CD14-positive monocyte (primary cell): ENCODE measurements at regions not wholly inside any gene's neighbourhood (a gene's known extent, or its start where the extent isn't known, plus 50 kb on each side); places are given as distances from the start of the nearest gene placed in this dataset.

Experiments
- DNase-seq, 3 donors: peaks; one replicate each; pipeline ENCODE4 v3.0.0-alpha.2; 2011 to 2022
- H2AFZ ChIP-seq: 2 replicates; pipeline ENCODE4 v1.6.0; 2012; ENCODE audit warnings: mild to moderate bottlenecking, low read depth, low read length, inconsistent platforms; ENCODE audit not compliant: insufficient read depth, poor library complexity, severe bottlenecking
- H3K27ac ChIP-seq, 2 donors: 1 replicate in 1 of 2; 2 replicates in 1 of 2; pipeline ENCODE4 v1.5.1; 2012 to 2013; ENCODE audit warnings: low read length in 2 of 2, control low read depth in 1 of 2, inconsistent platforms in 1 of 2, low read depth in 1 of 2, mild to moderate bottlenecking in 1 of 2
- H3K27me3 ChIP-seq, 2 donors: one replicate each; pipeline versions ENCODE4 v1.6.0 to v1.6.1; 2011 to 2013; ENCODE audit warnings: low read length in 2 of 2; ENCODE audit not compliant: control insufficient read depth in 2 of 2, insufficient read depth in 2 of 2
- H3K36me3 ChIP-seq, 2 donors: replicated peaks in 1 of 2; 1 replicate in 1 of 2; 2 replicates in 1 of 2; pipeline versions ENCODE4 v1.5.1 to v1.6.1; 2012 to 2013; ENCODE audit warnings: low read length in 2 of 2, control low read depth in 1 of 2, inconsistent platforms in 1 of 2, mild to moderate bottlenecking in 1 of 2; ENCODE audit not compliant: insufficient read depth in 2 of 2, control insufficient read depth in 1 of 2
- H3K4me1 ChIP-seq, 2 donors: 1 replicate in 1 of 2; 2 replicates in 1 of 2; pipeline versions ENCODE4 v1.5.1 to v1.6.1; 2012 to 2013; ENCODE audit warnings: low read length in 2 of 2, control low read depth in 1 of 2, inconsistent platforms in 1 of 2, mild to moderate bottlenecking in 1 of 2, moderate library complexity in 1 of 2; ENCODE audit not compliant: insufficient read depth in 2 of 2, control insufficient read depth in 1 of 2
- H3K4me2 ChIP-seq: replicated peaks from 2 replicates; pipeline ENCODE3; 2012; ENCODE audit warnings: low read length, moderate library complexity, mild to moderate bottlenecking; ENCODE audit not compliant: poor library complexity, severe bottlenecking; ENCODE audit errors: extremely low read depth
- H3K4me3 ChIP-seq, 3 experiments: fragments of 200-600 bp in 1 of 3; sonication (generic) in 1 of 3; replicated peaks in 1 of 3; 1 replicate in 2 of 3; 2 replicates in 1 of 3; pipeline ENCODE4 v1.5.1; 2011 to 2013; ENCODE audit warnings: low read length in 3 of 3, mild to moderate bottlenecking in 3 of 3, control low read depth in 2 of 3, low read depth in 2 of 3, inconsistent platforms in 1 of 3, moderate library complexity in 1 of 3
- H3K79me2 ChIP-seq: 2 replicates; pipeline ENCODE4 v1.6.0; 2012; ENCODE audit warnings: mild to moderate bottlenecking, control low read depth, inconsistent platforms, low read length, moderate library complexity; ENCODE audit not compliant: insufficient read depth
- H3K9ac ChIP-seq: 2 replicates; pipeline ENCODE4 v1.6.0; 2017; ENCODE audit warnings: low read length, mild to moderate bottlenecking; ENCODE audit not compliant: insufficient read depth, poor library complexity, severe bottlenecking
- H3K9me3 ChIP-seq, 2 donors: replicated peaks in 1 of 2; 1 replicate in 1 of 2; 2 replicates in 1 of 2; pipeline versions ENCODE4 v1.5.1 to v1.6.1; 2012 to 2013; ENCODE audit warnings: low read length in 2 of 2, control low read depth in 1 of 2; ENCODE audit not compliant: control insufficient read depth in 1 of 2, insufficient read depth in 1 of 2
- H4K20me1 ChIP-seq: 2 replicates; pipeline ENCODE4 v1.6.0; 2012; ENCODE audit warnings: mild to moderate bottlenecking, low read length, control low read depth, moderate library complexity; ENCODE audit not compliant: insufficient read depth
- H3K27ac Mint-ChIP-seq, 7 donors: one replicate each; pipeline ENCODE4 v1.8.0; 2020; ENCODE audit warnings: mild to moderate bottlenecking in 7 of 7, mixed read lengths in 7 of 7, moderate library complexity in 6 of 7, inconsistent platforms in 2 of 7
- H3K27me3 Mint-ChIP-seq, 3 donors: one replicate each; pipeline ENCODE4 v1.8.0; 2021 to 2022; ENCODE audit warnings: low read depth in 3 of 3, mild to moderate bottlenecking in 3 of 3, mixed read lengths in 3 of 3, moderate library complexity in 3 of 3, inconsistent platforms in 1 of 3
- H3K36me3 Mint-ChIP-seq, 2 donors: one replicate each; pipeline ENCODE4 v1.8.0; 2020; ENCODE audit warnings: mixed read lengths in 2 of 2, inconsistent platforms in 1 of 2, mild to moderate bottlenecking in 1 of 2
- H3K4me1 Mint-ChIP-seq: one replicate; pipeline ENCODE4 v1.8.0; 2020; ENCODE audit warnings: mild to moderate bottlenecking, mixed read lengths
- H3K4me3 Mint-ChIP-seq, 2 donors: one replicate each; pipeline ENCODE4 v1.8.0; 2020; ENCODE audit warnings: mild to moderate bottlenecking in 2 of 2, mixed read lengths in 2 of 2, moderate library complexity in 1 of 2
- H3K9me3 Mint-ChIP-seq, 7 donors: one replicate each; pipeline ENCODE4 v1.8.0; 2020 to 2022; ENCODE audit warnings: mixed read lengths in 7 of 7, mild to moderate bottlenecking in 6 of 7, moderate library complexity in 6 of 7, inconsistent platforms in 2 of 7
- CTCF ChIP-seq: fragments of 200-600 bp; IDR thresholded peaks from one replicate; pipeline ENCODE4 v1.8.0; 2022; ENCODE audit warnings: antibody characterized with exemption, mild to moderate bottlenecking
- WGBS: methylation state at CpG from one replicate; pipeline ENCODE4 v1.1.5; 2013; ENCODE audit warnings: missing lambda C conversion rate; ENCODE audit not compliant: insufficient coverage; 5-methylcytosine and 5-hydroxymethylcytosine counted together
- intact Hi-C, 2 donors: fragments of 100-400 bp; cut with micrococcal nuclease; formaldehyde crosslinking; loops; one replicate each; pipeline versions ENCODE4 v1.15.0 to v1.15.1; 2023

GRCh38 chr9:73042155-73042554 lies 89.3 kb upstream of the ALDH1A1 start:
- Histone ChIP-seq H4K20me1 (no peaks in the 10 kb centered on the region), H3K9ac (no peak overlapping the region), H3K36me3 (no peaks in the 10 kb centered on the region), H3K27ac (no peak overlapping the region), H3K4me1 (no peaks in the 10 kb centered on the region), H3K27me3 (no peaks in the 10 kb centered on the region), H3K9me3 (no peaks in the 10 kb centered on the region), H3K4me3 (no peak overlapping the region), H3K4me2 (no peak overlapping the region), H2AFZ (no peak overlapping the region), H3K79me2 (no peaks in the 10 kb centered on the region)
- Mint-ChIP-seq H3K27ac (no peak overlapping the region), H3K4me3 (no peak overlapping the region), H3K36me3 (no peaks in the 10 kb centered on the region), H3K27me3 (no peaks in the 10 kb centered on the region), H3K4me1 (no peaks in the 10 kb centered on the region), H3K9me3 (no peaks in the 10 kb centered on the region)
- TF ChIP-seq CTCF = no peak
- WGBS = no CpG with 5 or more reads among the region's 1 CpG
- DNase-seq = no peak
- intact Hi-C loops = no loop called here

- Mint-ChIP-seq H3K27me3 (no peaks in the 10 kb centered on the region), H3K9me3 (no peaks in the 10 kb centered on the region), H3K4me3 (no peak overlapping the region), H3K4me1 (no peaks in the 10 kb centered on the region), H3K36me3 (no peaks in the 10 kb centered on the region), H3K27ac (no peak overlapping the region)
- WGBS = 100% methylated on average over 1 of the region's 3 CpGs
- H3K4me3 ChIP-seq = no peak overlapping the region
- H3K36me3 ChIP-seq = no peaks in the 10 kb centered on the region
- H3K9me3 ChIP-seq = no peaks in the 10 kb centered on the region
- no peak for TF ChIP-seq CTCF
- H2AFZ ChIP-seq = no peak overlapping the region
- H3K9ac ChIP-seq = no peak overlapping the region
- H3K4me2 ChIP-seq = no peak overlapping the region
- no peak for DNase-seq
- no peaks in the 10 kb centered on the region for H3K79me2 ChIP-seq
- no peaks in the 10 kb centered on the region for H3K4me1 ChIP-seq
- no peaks in the 10 kb centered on the region for H3K27me3 ChIP-seq
- H4K20me1 ChIP-seq = no peaks in the 10 kb centered on the region
- no peak overlapping the region for H3K27ac ChIP-seq
- intact Hi-C loops = no loop called here
Observed at GRCh38 chr9:73039271-73040263, 86.7 kb upstream of the ALDH1A1 start.
